Stomach (tissue), 4 donors: ENCODE measurements at regions not wholly inside any gene's neighbourhood (a gene's known extent, or its start where the extent isn't known, plus 50 kb on each side); places are given as distances from the start of the nearest gene placed in this dataset.
"Not testable (repeated sequence)": the region's sequence is repeated elsewhere in the genome, so short reads cannot be mapped to it uniquely, and the experiment has no call there.

Experiments
- CTCF ChIP-seq, 7 experiments: fragments of 450-650 bp in 4 of 7; fragments of 200-600 bp in 3 of 7; sonication (generic) in 3 of 7; IDR thresholded peaks; one replicate each; pipeline ENCODE4 v1.5.1; 2016 to 2019; ENCODE audit warnings: antibody characterized with exemption in 7 of 7, control low read depth in 2 of 7, mild to moderate bottlenecking in 1 of 7
- POLR2A ChIP-seq, 4 donors: fragments of 450-650 bp; IDR thresholded peaks; one replicate each; pipeline ENCODE4 v1.6.1; 2016; ENCODE audit warnings: antibody characterized with exemption in 4 of 4, control low read depth in 2 of 4, mild to moderate bottlenecking in 1 of 4, moderate library complexity in 1 of 4

GRCh38 chr6:163858870-163859269, 444.4 kb downstream of the QKI start:
- not testable (repeated sequence) for TF ChIP-seq CTCF, POLR2A (IDR thresholded peaks at IDR 0.05)
